Nephron progenitor cell (in vitro differentiated cells): ENCODE measurements at regions not wholly inside any gene's neighbourhood (a gene's known extent, or its start where the extent isn't known, plus 50 kb on each side); places are given as distances from the start of the nearest gene placed in this dataset.

ENCODE experiments used
- DNase-seq: peaks from one replicate; pipeline ENCODE4 v3.0.0; 2021
- H3K27ac Mint-ChIP-seq: 2 replicates; pipeline ENCODE4 v1.8.0; 2021; ENCODE audit warnings: mild to moderate bottlenecking, moderate library complexity, mixed read lengths
- H3K27me3 Mint-ChIP-seq: 2 replicates; pipeline ENCODE4 v1.8.0; 2021; ENCODE audit warnings: mild to moderate bottlenecking, low read depth, mixed read lengths; ENCODE audit not compliant: poor library complexity
- H3K36me3 Mint-ChIP-seq: 2 replicates; pipeline ENCODE4 v1.8.0; 2021; ENCODE audit warnings: low read depth, mixed read lengths
- H3K4me1 Mint-ChIP-seq: 2 replicates; pipeline ENCODE4 v1.8.0; 2021; ENCODE audit warnings: mixed read lengths
- H3K4me3 Mint-ChIP-seq: 2 replicates; pipeline ENCODE4 v1.8.0; 2021; ENCODE audit warnings: mild to moderate bottlenecking, moderate library complexity, mixed read lengths
- H3K9me3 Mint-ChIP-seq: 2 replicates; pipeline ENCODE4 v1.8.0; 2021; ENCODE audit warnings: mild to moderate bottlenecking, moderate library complexity, mixed read lengths
- TF ChIP-seq, protein P1 (sequence below): fragments of 200-600 bp; sonication (generic); IDR thresholded peaks from 2 replicates; pipeline ENCODE4 v1.5.0; 2021; ENCODE audit warnings: antibody characterized with exemption

DNA sequence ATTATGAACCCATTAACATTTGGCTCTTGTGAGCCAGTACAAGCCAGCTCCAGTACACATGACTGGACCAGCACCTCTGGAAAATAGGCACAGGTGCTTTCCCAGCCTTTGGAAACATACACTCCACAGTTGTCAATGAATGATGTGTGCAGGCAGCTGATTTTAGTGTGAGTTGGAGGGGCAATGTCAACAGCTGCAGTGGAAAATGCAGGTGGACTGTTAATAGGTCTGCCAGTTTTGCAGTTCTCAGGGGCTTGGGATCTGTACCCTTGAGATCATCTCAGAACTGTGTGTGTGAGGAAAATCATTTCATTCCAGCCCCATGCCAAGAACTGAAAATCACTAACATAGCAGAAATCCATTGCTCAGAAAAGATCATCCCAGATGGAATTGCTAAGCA is 81.7 kb upstream of the CHRDL1 start:
- Mint-ChIP-seq H3K27ac (no peak overlapping the region), H3K4me3 (no peak overlapping the region), H3K36me3 (no peaks in the 10 kb centered on the region), H3K27me3 (peaks cover 9% of the 10 kb centered on the region), H3K4me1 (no peaks in the 10 kb centered on the region), H3K9me3 (peaks cover 34% of the 10 kb centered on the region)
- TF ChIP-seq, protein P1, sequence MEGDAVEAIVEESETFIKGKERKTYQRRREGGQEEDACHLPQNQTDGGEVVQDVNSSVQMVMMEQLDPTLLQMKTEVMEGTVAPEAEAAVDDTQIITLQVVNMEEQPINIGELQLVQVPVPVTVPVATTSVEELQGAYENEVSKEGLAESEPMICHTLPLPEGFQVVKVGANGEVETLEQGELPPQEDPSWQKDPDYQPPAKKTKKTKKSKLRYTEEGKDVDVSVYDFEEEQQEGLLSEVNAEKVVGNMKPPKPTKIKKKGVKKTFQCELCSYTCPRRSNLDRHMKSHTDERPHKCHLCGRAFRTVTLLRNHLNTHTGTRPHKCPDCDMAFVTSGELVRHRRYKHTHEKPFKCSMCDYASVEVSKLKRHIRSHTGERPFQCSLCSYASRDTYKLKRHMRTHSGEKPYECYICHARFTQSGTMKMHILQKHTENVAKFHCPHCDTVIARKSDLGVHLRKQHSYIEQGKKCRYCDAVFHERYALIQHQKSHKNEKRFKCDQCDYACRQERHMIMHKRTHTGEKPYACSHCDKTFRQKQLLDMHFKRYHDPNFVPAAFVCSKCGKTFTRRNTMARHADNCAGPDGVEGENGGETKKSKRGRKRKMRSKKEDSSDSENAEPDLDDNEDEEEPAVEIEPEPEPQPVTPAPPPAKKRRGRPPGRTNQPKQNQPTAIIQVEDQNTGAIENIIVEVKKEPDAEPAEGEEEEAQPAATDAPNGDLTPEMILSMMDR: no peak
- DNase-seq: no peak

DNA sequence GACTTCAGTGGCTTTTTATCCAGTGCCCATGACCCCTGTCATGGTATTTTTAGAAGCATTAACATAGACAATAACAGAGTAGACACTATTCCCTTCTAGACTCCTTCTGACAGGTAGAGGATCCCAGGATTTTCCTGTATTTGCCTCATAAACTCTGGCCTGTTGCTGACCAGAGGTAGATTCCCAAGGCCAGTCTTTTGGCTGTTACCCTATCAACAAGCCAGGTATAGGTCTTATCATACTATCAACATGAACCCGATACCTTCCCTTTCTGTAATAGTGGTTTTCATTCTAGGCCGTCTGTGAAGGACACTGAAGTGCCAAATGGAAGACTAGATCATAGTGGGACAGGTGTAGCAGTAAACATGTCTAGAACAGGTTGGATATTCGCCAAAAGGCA is 76.2 kb upstream of the CHRDL1 start:
- Mint-ChIP-seq H3K9me3 (no peaks in the 10 kb centered on the region), H3K4me1 (no peaks in the 10 kb centered on the region), H3K27ac (no peak overlapping the region), H3K36me3 (no peaks in the 10 kb centered on the region), H3K27me3 (peaks cover 9% of the 10 kb centered on the region), H3K4me3 (no peak overlapping the region)
- TF ChIP-seq, protein P1: no peak
- no peak for DNase-seq

DNA sequence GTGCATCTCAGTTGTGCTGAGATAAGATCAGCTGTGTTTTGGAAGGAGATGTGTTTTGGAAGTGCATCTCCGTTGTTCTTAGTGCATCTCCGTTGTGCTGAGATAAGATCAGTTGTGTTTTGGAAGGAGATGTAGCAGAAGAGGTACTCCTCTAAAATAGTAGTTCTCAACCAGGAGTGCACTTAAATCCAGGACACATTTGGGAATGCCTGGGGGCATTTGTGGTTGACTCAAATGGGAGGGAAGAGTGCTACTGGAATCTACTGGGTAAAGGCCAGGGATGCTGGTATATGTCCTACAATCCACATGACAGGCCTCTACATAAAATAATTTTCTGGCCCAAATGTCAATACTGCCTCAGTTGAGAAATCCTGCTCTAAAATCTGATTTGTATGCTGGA is 70.8 kb upstream of the CHRDL1 start:
- TF ChIP-seq, protein P1: no peak
- H3K36me3 Mint-ChIP-seq: no peaks in the 10 kb centered on the region
- no peaks in the 10 kb centered on the region for H3K27me3 Mint-ChIP-seq
- no peak for DNase-seq
- H3K4me3 Mint-ChIP-seq: no peak overlapping the region
- no peaks in the 10 kb centered on the region for H3K9me3 Mint-ChIP-seq
- no peaks in the 10 kb centered on the region for H3K4me1 Mint-ChIP-seq
- H3K27ac Mint-ChIP-seq: no peak overlapping the region

DNA sequence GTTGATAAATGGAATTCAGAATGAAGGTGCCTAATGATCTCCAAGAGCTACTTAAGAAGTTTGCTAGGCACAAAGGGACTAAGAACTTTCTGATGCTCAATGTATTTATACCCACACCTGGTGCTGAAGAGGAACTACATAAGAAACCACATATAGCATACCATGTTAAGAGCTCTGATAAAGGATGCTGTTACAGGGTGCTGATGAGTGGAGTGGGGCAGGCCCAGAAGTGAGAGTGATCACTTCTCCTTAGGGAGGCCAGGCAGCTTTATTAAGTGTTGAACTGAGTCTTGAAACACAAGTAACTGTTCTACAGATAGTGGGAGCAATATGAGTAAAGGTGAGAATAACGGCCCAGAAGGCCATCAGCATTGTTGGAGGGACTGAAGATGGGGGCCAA is 68.3 kb upstream of the CHRDL1 start:
- Mint-ChIP-seq H3K4me1 (no peaks in the 10 kb centered on the region), H3K27me3 (peaks cover 4% of the 10 kb centered on the region), H3K9me3 (no peaks in the 10 kb centered on the region)

DNA sequence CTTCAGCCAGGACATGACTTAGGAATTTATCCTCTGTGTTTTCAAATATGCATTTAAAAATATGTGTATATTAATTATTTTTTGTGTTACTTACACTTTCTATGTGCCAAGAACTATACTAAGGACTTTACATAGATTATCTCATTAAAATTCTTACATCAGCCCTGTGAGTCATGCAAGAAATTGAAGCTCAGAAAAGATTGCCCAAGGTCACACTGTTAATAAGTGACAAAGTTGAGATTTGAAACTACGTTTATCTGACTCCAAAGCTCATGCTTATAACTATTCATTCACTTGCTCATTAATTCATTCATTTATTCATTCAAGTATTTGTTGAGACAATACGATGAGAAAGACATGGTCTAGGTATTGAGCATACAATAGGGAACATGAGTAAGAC is 62.9 kb upstream of the CHRDL1 start:
- peaks cover 11% of the 10 kb centered on the region for H3K4me1 Mint-ChIP-seq
- peaks cover 4% of the 10 kb centered on the region for H3K27me3 Mint-ChIP-seq
- no peak for DNase-seq
- no peak overlapping the region for H3K4me3 Mint-ChIP-seq
- peaks cover 7% of the 10 kb centered on the region for H3K9me3 Mint-ChIP-seq
- H3K27ac Mint-ChIP-seq: no peak overlapping the region
- no peaks in the 10 kb centered on the region for H3K36me3 Mint-ChIP-seq
- TF ChIP-seq, protein P1: no peak

More for the DNA sequence above, 68.3 kb upstream of the CHRDL1 start:
- TF ChIP-seq, protein P1: no peak
- Mint-ChIP-seq H3K36me3 (no peaks in the 10 kb centered on the region), H3K27ac (no peak overlapping the region), H3K4me3 (no peak overlapping the region)
- DNase-seq: no peak

DNA sequence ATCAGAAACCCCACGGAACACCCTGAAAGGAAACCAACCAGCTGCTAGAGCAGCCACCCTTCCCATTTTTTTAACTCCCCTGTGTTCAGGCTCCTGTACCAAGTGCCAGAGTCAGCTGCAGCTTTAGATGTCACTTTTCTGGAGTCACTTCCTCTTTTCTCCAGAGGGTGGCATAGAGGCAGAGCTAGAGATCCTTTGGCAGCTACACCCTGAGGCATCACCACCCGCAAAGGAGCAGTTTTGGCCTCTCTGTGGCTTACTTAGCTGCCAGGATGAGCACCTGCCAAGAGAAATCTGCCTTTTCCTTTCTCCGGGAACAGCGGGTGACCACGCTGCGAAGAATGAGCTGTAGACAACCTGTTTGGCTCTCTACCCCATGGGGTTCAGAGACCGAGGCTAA is 58.0 kb upstream of the CHRDL1 start:
- DNase-seq: peak; percentile 21
- no peaks in the 10 kb centered on the region for H3K36me3 Mint-ChIP-seq
- no peak overlapping the region for H3K4me3 Mint-ChIP-seq
- TF ChIP-seq, protein P1: peak; percentile 37
- peaks cover 5% of the 10 kb centered on the region for H3K27me3 Mint-ChIP-seq
- peaks cover 15% of the 10 kb centered on the region for H3K4me1 Mint-ChIP-seq
- H3K27ac Mint-ChIP-seq: no peak overlapping the region
- H3K9me3 Mint-ChIP-seq: peaks cover 7% of the 10 kb centered on the region
